Left ventricle myocardium inferior (tissue), 1 donor: ENCODE measurements at regions not wholly inside any gene's neighbourhood (a gene's known extent, or its start where the extent isn't known, plus 50 kb on each side); places are given as distances from the start of the nearest gene placed in this dataset.
"Not testable (repeated sequence)": the region's sequence is repeated elsewhere in the genome, so short reads cannot be mapped to it uniquely, and the experiment has no call there.

Source experiments
- DNase-seq: peaks from one replicate; pipeline ENCODE4 v3.0.0-alpha.2; 2020
- H3K27ac ChIP-seq: fragments of 200-600 bp; replicated peaks from 2 replicates; pipeline ENCODE4 v1.8.0; 2021
- H3K27me3 ChIP-seq: fragments of 200-600 bp; 2 replicates; pipeline ENCODE4 v1.8.0; 2021; ENCODE audit warnings: low read depth
- H3K36me3 ChIP-seq: fragments of 200-600 bp; 2 replicates; pipeline ENCODE4 v1.8.0; 2021
- H3K4me1 ChIP-seq: fragments of 200-600 bp; 2 replicates; pipeline ENCODE4 v1.8.0; 2021
- H3K4me3 ChIP-seq: fragments of 200-600 bp; 2 replicates; pipeline ENCODE4 v1.8.0; 2021; ENCODE audit warnings: mild to moderate bottlenecking, moderate library complexity
- H3K9me3 ChIP-seq: fragments of 200-600 bp; replicated peaks from 2 replicates; pipeline ENCODE4 v1.8.0; 2021
- intact Hi-C: fragments of 100-400 bp; cut with micrococcal nuclease; formaldehyde crosslinking; loops from one replicate; pipeline ENCODE4 v1.11.0; 2022
- TF ChIP-seq, protein P1 (sequence below): fragments of 200-600 bp; IDR thresholded peaks from 2 replicates; pipeline ENCODE4 v1.8.0; 2021; ENCODE audit warnings: antibody characterized with exemption, mild to moderate bottlenecking, borderline replicate concordance
- donor health status: DM: no; HTN: yes; CAD: no; lungs with severe emphysema.

DNA sequence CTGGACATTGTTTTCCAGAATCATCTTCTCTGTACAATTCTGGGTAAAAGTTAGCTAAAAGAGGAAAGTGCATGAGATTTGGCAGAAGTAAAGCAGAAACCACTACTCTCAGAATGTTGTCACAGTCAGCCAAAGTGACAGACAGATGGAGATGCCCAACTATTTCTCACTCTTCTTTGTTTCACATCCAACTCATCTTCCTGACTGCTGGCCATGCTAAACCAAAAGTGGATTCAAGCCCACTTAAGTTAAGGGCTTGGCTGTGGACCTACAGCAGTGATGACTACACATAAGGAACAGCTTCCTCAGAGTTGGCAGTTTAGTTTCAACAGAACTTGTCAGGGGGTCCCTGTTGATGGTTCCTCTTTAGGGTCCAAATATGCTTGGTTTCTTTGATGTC lies 730.2 kb downstream of the LRRIQ3 start:
- TF ChIP-seq, protein P1, sequence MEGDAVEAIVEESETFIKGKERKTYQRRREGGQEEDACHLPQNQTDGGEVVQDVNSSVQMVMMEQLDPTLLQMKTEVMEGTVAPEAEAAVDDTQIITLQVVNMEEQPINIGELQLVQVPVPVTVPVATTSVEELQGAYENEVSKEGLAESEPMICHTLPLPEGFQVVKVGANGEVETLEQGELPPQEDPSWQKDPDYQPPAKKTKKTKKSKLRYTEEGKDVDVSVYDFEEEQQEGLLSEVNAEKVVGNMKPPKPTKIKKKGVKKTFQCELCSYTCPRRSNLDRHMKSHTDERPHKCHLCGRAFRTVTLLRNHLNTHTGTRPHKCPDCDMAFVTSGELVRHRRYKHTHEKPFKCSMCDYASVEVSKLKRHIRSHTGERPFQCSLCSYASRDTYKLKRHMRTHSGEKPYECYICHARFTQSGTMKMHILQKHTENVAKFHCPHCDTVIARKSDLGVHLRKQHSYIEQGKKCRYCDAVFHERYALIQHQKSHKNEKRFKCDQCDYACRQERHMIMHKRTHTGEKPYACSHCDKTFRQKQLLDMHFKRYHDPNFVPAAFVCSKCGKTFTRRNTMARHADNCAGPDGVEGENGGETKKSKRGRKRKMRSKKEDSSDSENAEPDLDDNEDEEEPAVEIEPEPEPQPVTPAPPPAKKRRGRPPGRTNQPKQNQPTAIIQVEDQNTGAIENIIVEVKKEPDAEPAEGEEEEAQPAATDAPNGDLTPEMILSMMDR = no peak
- Histone ChIP-seq H3K4me3 (no peak overlapping the region), H3K27ac (no peak overlapping the region), H3K4me1 (no peaks in the 10 kb centered on the region), H3K27me3 (no peaks in the 10 kb centered on the region), H3K36me3 (no peaks in the 10 kb centered on the region), H3K9me3 (peaks cover 1% of the 10 kb centered on the region)
- DNase-seq = no peak
- intact Hi-C loops = no loop called here

DNA sequence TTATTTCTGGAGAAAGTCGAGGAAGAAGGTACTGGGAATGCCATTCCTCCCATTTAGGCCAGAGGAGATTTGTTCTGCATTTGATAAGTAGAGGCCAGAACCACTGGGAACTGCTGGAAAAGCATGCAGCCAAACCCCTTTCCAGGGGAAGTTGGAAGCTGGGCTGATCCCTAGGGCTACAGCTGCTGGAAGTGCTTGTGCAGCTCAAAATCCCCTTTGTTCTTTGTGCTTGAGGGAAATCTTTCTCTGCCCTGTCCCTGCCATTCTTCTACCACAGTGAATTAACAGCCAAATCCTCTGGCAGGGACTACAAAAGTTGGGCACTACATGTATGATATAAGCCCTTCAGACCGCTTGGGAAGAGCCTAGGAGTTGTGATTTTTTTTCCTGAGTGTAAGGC lies 734.1 kb downstream of the LRRIQ3 start:
- Histone ChIP-seq H3K4me1 (no peaks in the 10 kb centered on the region), H3K27ac (no peak overlapping the region), H3K4me3 (no peak overlapping the region), H3K9me3 (no peaks in the 10 kb centered on the region), H3K27me3 (no peaks in the 10 kb centered on the region), H3K36me3 (no peaks in the 10 kb centered on the region)
- intact Hi-C loops = no loop called here
- DNase-seq = no peak
- TF ChIP-seq, protein P1 = no peak

DNA sequence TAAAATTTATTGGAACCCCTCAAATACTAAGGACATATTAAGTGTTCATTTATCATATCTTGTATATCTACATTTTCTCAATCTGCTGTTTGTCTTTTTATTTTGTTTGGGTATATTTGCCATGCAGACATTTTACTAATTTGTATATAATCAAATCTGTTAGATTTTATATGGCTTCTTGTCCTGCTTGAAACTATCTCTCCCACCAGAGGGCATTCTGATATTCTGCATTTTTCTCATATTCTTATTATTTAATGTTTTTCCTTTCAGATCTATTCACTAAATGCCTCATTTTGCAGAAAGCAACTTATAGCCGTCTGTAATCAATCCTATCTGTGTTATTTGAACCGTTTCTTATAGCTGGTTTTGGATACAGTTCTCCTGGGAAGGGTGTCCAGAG lies 745.5 kb downstream of the LRRIQ3 start:
- TF ChIP-seq, protein P1 = no peak
- Histone ChIP-seq H3K27ac (no peak overlapping the region), H3K27me3 (no peaks in the 10 kb centered on the region), H3K36me3 (no peaks in the 10 kb centered on the region), H3K4me3 (no peak overlapping the region), H3K9me3 (peaks cover 8% of the 10 kb centered on the region), H3K4me1 (no peaks in the 10 kb centered on the region)
- no peak for DNase-seq
- intact Hi-C loops = no loop called here

DNA sequence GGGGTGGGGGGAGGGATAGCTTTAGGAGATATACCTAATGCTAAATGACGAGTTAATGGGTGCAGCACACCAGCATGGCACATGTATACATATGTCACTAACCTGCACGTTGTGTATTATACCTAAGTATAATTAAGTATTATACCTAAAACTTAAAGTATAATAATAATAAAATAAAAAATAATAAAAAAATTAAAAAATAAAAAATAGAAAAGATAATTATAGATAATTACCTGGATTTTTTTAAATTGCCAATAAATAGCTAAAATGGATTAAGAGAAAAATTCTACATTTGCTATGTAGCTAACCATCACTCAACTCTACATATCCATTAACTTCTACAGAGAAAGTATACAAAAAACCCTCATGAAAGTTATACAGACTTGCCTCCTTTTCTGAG lies 747.3 kb downstream of the LRRIQ3 start:
- H3K4me1 ChIP-seq, H3K36me3 ChIP-seq: not testable (repeated sequence)

DNA sequence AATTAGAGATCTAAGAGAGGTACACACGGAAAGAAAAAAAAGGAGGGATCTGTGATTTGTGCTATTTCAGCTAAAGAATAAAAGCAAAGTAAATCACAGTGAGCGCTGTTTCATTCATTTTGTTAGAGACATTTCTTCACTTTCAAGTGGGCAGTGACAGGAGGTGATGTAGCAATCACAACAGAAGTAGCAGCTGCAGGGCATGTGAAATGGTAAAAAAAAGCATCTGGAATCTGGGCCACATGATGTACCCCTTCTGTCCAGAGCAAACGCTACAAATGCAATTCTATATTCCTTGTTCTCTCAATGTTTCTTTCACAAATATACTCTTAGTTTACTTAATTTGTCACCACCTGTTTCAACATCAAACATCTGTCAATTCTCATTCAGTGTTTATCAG lies 786.5 kb downstream of the LRRIQ3 start:
- Histone ChIP-seq H3K4me3 (no peak overlapping the region), H3K9me3 (no peaks in the 10 kb centered on the region), H3K36me3 (no peaks in the 10 kb centered on the region), H3K4me1 (no peaks in the 10 kb centered on the region), H3K27me3 (no peaks in the 10 kb centered on the region), H3K27ac (no peak overlapping the region)
- TF ChIP-seq, protein P1 = no peak
- intact Hi-C loops = no loop called here
- DNase-seq = no peak

More for the DNA sequence above, 747.3 kb downstream of the LRRIQ3 start:
- DNase-seq, H3K9me3 ChIP-seq, intact Hi-C loops, H3K27me3 ChIP-seq, H3K27ac ChIP-seq, H3K4me3 ChIP-seq: not testable (repeated sequence)

DNA sequence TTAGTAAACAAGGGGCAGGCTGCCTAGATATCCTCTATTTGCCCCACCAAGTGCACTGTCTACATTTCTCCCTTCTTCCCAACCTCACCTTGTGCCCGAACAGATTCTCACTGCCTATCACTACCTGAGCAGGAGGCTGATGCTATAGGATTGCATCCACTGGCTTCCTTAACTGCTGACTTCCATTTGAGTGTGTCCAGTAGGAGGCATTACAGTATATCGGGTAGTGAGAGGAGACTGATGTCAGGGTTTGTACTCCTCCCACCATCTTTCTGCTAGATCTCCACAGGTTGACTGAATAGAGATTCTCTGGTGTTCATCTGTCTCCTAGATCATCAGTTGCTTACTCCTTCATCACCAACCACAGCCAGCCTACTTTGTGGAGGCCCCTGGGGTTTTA lies 796.3 kb downstream of the LRRIQ3 start:
- no peaks in the 10 kb centered on the region for H3K9me3 ChIP-seq
- TF ChIP-seq, protein P1 = no peak
- H3K27ac ChIP-seq = no peak overlapping the region

More for the DNA sequence above, 796.3 kb downstream of the LRRIQ3 start:
- Histone ChIP-seq H3K4me1 (no peaks in the 10 kb centered on the region), H3K4me3 (no peak overlapping the region), H3K36me3 (no peaks in the 10 kb centered on the region), H3K27me3 (no peaks in the 10 kb centered on the region)
- intact Hi-C loops = no loop called here
- DNase-seq = no peak
